ENCODE measurements at regions not wholly inside any gene's neighbourhood (a gene's known extent, or its start where the extent isn't known, plus 50 kb on each side); places are given as distances from the start of the nearest gene placed in this dataset.

DNA sequence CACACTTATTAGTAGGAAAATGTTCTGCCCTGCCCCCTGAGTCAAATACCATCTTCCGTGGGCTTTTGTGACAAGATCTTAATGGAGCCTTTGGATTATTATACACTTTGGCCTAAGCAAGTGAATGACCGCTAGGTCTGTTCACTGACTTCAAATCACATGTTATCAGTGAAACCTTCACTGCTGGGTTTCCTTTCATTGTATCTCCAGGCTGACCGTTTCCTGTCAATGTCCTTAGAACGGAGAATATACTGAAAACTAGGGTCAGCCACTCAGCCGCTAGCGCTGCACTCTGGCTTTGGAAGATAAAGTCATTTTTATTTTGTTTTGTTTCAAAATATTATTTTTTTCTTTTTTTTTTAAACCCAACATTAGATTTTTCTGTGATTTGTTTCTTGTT, 107.0 kb upstream of the TLL1 start:
- H3K4me1 ChIP-seq (ENCODE audit: low read depth): no peaks in the 10 kb centered on the region
- no peaks in the 10 kb centered on the region for H3K9me3 ChIP-seq (ENCODE audit: low read depth)
- DNase-seq (ENCODE audit: low read depth in 1 of 2, low spot score in 1 of 2): peak in 1 of 2 donors; percentile 25
- TF ChIP-seq, protein P1, sequence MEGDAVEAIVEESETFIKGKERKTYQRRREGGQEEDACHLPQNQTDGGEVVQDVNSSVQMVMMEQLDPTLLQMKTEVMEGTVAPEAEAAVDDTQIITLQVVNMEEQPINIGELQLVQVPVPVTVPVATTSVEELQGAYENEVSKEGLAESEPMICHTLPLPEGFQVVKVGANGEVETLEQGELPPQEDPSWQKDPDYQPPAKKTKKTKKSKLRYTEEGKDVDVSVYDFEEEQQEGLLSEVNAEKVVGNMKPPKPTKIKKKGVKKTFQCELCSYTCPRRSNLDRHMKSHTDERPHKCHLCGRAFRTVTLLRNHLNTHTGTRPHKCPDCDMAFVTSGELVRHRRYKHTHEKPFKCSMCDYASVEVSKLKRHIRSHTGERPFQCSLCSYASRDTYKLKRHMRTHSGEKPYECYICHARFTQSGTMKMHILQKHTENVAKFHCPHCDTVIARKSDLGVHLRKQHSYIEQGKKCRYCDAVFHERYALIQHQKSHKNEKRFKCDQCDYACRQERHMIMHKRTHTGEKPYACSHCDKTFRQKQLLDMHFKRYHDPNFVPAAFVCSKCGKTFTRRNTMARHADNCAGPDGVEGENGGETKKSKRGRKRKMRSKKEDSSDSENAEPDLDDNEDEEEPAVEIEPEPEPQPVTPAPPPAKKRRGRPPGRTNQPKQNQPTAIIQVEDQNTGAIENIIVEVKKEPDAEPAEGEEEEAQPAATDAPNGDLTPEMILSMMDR (IDR thresholded peaks at IDR 0.05; ENCODE audit: low read depth, low read length): no peak
- no peaks in the 10 kb centered on the region for H3K36me3 ChIP-seq
- no peak overlapping the region for H3K27ac ChIP-seq
- H3K27me3 ChIP-seq: no peaks in the 10 kb centered on the region
- H3K4me3 ChIP-seq: no peak overlapping the region

DNA sequence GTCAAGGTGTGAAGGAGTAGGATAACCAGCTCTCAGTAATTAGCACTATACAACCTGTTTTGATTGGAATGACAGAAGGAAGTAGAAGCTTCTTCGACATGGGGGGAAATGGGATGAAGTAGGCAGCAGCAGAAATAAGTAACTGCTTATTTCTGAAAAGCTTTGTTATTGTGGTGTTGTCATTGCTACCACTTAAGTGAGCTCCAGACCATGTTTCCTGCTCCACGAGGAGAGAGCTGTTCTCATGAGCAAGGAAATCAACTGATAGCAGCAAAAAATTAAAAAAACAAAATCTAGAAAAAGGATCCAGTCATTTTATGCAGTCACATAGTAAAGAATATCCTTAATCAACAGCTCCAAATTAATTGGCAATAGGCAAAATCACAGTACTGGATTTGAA, 106.1 kb upstream of the TLL1 start:
- Histone ChIP-seq H3K9me3 (ENCODE audit: low read depth) (no peaks in the 10 kb centered on the region), H3K27me3 (no peaks in the 10 kb centered on the region), H3K4me1 (ENCODE audit: low read depth) (no peaks in the 10 kb centered on the region), H3K4me3 (no peak overlapping the region), H3K36me3 (no peaks in the 10 kb centered on the region), H3K27ac (no peak overlapping the region)
- DNase-seq (ENCODE audit: low read depth in 1 of 2, low spot score in 1 of 2): no peak
- TF ChIP-seq, protein P1 (IDR thresholded peaks at IDR 0.05; ENCODE audit: low read depth, low read length): no peak

DNA sequence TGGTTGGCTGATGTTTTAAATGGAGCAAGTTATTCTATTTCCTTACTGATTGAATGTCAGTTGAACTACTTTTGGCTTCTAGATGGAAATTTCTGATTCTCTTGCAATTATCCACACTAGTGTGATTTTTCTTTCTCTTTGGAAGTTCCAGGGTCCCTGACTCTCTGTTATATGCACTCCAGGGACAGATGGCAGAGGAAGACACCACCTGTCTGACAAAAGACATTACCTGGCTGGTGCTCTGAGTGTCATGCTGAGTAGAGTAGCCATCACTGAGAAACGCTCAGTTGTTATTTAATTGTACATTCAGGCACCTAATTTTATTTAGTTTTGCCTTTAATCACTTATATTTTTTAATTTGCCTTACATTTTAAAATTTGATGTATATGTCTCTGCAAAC, 105.4 kb upstream of the TLL1 start:
- no peaks in the 10 kb centered on the region for H3K27me3 ChIP-seq
- TF ChIP-seq, protein P1 (IDR thresholded peaks at IDR 0.05; ENCODE audit: low read depth, low read length): no peak
- no peak overlapping the region for H3K4me3 ChIP-seq

DNA sequence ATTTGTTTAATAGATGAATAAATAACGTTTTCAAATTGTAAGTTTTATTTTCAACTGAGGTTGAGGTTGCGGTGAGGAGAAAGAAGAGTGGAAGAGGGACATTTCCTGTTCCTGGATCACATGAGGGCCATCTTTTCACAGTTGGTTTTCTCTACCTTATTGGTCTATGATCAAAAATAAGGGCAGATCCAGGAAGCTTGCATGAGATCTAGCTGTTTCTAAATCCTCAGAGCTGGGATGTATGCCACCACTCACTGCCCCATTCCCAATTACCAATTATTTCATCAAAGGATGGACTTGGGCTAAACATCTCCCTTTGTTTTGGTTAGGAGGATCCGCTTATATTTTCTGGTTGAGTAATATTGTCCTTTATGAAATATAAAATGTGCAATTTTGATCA, 104.8 kb upstream of the TLL1 start:
- DNase-seq (ENCODE audit: low read depth in 1 of 2, low spot score in 1 of 2): no peak
- H3K4me1 ChIP-seq (ENCODE audit: low read depth): no peaks in the 10 kb centered on the region
- TF ChIP-seq, protein P1 (IDR thresholded peaks at IDR 0.05; ENCODE audit: low read depth, low read length): no peak
- no peaks in the 10 kb centered on the region for H3K9me3 ChIP-seq (ENCODE audit: low read depth)
- H3K4me3 ChIP-seq: no peak overlapping the region
- H3K27ac ChIP-seq: no peak overlapping the region
- H3K36me3 ChIP-seq: no peaks in the 10 kb centered on the region
- no peaks in the 10 kb centered on the region for H3K27me3 ChIP-seq

More for the DNA sequence above, 105.4 kb upstream of the TLL1 start:
- Histone ChIP-seq H3K4me1 (ENCODE audit: low read depth) (no peaks in the 10 kb centered on the region), H3K9me3 (ENCODE audit: low read depth) (no peaks in the 10 kb centered on the region), H3K27ac (no peak overlapping the region), H3K36me3 (no peaks in the 10 kb centered on the region)
- no peak for DNase-seq (ENCODE audit: low read depth in 1 of 2, low spot score in 1 of 2)

DNA sequence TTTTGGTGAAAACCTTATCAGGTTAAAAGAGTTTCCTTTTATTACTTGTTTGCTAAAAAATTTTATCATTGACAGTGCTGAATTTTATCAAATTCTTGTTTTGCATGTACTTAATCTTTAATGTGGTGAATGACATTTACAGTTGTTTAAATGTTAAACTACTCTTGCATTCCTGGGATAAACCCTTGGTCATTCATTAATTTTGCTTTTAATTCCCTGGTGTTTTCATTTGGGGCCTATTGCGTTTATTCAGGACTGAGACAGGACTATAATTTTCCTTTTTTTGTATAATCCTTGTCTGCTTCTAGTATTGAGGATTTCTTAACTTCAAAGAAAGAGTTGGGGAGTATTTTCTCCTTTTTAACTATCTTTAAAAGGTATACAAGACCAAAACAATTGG, 98.7 kb upstream of the TLL1 start:
- no peaks in the 10 kb centered on the region for H3K36me3 ChIP-seq
- no peaks in the 10 kb centered on the region for H3K9me3 ChIP-seq (ENCODE audit: low read depth)
- H3K4me1 ChIP-seq (ENCODE audit: low read depth): no peaks in the 10 kb centered on the region
- H3K27me3 ChIP-seq: no peaks in the 10 kb centered on the region
- no peak overlapping the region for H3K4me3 ChIP-seq
- H3K27ac ChIP-seq: no peak overlapping the region
- TF ChIP-seq, protein P1 (IDR thresholded peaks at IDR 0.05; ENCODE audit: low read depth, low read length): no peak
- no peak for DNase-seq (ENCODE audit: low read depth in 1 of 2, low spot score in 1 of 2)
